Suppressor macrophage treated with lipopolysaccharide for 4 hours (primary cell): ENCODE measurements at regions not wholly inside any gene's neighbourhood (a gene's known extent, or its start where the extent isn't known, plus 50 kb on each side); places are given as distances from the start of the nearest gene placed in this dataset.
"Not testable (repeated sequence)": the region's sequence is repeated elsewhere in the genome, so short reads cannot be mapped to it uniquely, and the experiment has no call there.

Experiments
- DNase-seq: peaks from one replicate; pipeline ENCODE4 v3.0.0-alpha.2; 2020

DNA sequence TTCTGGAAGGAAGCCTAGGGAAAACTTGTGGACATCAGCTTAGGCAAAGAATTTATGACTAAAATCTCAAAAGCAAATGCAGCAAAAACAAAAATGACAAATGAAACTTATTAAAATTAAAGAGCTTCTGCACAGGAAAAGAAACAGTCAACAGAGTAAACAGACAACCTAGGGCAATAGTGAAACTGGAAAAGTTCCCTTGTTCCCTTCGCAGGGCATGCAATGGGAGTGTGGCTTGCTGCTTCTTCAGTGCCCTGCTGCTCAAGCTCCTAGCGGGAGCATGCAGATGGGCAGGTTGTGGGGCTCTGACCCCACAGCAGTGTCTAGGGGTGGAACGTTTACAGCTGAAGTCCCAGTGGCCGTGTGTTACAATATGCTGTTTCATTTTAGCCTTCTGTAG, 1797.4 kb downstream of the NCAM2 start:
- DNase-seq = no peak

DNA sequence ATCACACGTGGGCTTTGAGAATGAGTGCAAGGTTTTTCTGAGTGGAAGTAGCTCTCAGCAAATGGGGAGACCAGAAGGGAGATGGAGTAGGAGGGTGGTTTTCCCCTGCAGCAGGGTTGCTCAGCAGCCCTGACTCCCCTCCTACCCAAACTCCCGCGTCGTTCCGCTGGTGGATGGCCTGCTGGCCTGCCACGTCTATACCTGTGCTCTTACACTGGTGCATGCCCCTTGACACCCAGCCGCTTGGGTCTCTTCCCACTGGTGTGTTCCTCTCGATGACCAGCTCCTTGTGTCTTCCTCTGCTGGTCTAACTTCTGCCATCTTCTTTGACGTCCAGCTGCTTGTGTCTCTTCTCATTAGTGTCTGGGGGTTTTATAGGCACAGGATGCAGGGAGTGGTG, 1797.9 kb downstream of the NCAM2 start:
- no peak for DNase-seq

DNA sequence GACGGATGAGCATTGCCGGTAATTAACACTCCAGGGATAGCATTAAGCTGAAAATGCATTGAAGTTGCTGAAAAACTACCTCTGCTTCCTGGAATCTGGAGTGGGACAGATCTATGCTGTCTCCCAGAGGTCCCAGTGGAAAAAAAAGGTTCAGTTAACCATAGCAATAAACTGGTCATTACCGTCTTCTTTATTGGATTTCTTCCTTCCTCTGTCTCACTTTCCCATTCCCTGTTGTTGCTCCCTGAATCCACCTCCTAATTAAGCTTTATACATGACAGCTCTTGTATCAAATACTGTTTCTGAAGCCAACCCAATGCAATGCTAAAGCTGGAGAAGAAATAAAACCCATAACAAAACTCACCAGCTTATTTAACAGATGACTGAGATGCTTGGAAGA, 1805.9 kb downstream of the NCAM2 start:
- DNase-seq = no peak

DNA sequence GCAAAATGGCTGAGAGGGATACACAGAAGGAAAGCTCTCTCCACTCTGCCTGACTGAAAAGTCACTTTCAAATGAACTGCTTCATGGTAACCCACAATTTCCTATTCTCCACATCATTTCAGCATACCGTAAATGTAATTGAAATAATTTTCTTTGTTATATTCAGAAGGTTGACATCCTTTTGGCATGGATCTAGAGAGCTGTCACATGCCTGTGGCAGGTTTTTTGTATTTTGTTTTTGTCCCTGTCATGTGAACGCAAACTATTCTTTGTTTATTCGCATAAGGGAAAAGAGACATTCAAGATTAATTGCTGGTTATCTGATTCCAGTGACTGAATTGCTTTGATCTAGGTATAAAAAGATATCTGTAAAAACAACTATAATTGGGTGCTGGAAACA, 1808.1 kb downstream of the NCAM2 start:
- DNase-seq = no peak

DNA sequence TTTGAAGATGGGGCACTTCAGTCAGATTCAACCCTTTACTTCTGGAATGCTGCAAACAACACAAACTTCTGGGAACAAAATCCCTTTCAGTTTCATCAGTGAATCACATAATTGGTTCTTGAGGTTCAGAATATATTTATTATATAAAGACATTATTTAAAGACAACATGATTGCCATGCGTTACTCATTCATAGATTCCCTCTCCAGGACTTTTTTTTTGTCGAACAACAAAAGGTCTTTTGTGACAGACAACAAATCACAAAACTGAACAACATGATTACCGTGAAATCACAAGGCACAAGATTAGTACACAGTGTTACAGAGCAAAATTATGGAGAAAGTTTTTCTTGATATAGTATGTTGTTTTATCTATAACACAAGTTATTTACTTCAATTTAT, 1815.0 kb downstream of the NCAM2 start:
- DNase-seq = no peak

DNA sequence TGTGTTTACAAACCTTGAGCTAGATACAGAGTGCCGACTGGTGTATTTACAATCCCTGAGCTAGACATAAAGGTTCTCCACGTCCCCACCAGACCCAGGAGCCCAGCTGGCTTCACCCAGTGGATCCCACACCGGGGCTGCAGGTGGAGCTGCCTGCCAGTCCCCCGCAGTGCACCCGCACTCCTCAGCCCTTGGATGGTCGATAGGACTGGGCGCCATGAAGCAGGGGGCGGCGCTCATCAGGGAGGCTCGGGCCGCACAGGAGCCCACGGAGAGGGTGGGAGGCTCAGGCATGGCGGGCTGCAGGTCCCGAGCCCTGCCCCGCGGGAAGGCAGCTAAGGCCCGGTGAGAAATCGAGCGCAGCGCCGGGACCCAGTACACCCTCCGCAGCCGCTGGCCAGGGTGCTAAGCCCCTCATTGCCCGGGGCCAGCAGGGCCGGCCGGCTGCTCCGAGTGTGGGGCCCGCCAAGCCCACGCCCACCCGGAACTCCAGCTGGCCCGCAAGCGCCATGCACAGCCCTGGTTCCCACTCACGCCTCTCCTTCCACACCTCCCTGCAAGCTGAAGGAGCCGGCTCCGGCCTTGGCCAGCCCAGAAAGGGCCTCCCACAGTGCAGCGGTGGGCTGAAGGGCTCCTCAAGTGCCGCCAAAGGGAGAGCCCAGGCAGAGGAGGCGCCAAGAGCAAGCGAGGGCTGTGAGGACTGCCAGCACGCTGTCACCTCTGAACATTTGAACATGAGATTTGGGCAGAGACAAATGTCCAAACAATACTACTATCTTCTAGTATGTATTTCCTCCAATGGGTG, 1820.7 kb downstream of the NCAM2 start:
- DNase-seq = not testable (repeated sequence)

DNA sequence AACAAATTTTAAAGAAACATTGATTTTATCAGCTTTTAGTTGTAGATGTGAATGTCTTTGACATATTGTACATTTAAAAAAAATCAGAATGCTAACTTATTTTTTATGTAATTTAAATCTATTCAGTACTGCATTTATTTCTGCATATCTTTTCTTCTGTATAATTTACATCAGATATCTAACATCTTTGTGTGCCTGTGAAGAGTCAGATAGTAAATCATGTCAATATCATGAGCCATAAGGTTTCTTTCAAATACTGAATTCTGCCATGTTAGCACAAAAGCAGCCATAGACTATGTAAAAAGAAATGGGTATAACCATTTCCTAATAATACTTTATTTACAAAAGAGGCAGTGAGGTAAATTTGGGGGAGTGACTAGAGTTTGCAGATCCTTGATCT, 1829.2 kb downstream of the NCAM2 start:
- DNase-seq = no peak

DNA sequence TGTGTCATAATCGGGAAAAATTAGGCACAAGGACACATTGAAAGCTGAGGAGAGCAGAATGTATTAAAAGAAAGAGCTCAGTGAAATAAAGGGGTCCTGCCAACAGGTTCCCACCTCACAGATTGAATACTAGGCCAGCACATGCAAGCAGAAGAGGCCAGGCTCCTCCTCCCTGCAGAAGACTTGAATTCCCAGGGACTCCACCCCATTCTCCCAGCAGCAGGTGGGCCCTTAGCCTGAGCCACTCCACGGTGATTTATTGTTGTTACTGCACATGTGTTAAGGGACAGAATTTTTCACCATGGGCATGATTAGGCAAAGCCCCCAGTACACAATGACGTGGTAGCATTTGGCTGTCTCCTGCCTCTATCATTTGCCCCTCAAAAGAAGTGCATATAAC, 1844.7 kb downstream of the NCAM2 start:
- DNase-seq = no peak

DNA sequence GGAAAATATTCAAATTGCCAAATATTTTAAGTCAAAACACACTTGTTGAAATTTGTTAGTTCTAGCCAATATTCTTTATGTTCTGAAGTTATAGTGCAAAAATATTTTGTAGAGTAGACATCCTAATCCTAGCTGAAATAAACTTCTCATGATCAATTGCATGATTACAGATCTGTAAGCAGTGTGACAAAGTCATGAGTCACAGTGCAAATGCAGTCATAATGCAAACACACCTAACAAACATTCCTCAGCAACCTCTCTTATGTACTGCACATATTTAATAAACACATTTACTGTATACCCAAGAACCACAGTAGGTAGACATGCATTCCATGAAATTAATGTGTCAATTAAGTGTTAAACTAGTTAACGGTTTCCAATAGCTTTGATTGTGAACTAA, 1857.4 kb downstream of the NCAM2 start:
- DNase-seq = no peak

DNA sequence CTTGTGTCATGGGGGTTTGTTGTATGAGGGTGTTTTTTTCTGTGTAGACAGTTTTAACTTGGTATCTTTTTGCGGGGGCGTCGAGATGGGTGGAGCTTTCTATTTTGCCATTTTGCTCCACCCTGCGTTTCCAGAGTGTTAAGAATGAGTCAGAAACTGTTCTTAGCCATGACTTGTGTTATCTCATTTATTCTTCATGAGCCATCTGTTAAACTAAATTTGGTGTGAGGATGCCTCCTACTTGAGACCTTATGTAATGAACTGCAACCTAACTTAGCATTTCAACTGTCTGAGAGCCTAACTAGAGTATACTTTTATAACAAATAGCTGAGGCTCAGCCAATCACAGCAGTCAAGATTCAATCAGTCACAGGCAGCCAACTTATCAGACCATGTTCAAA, 1873.5 kb downstream of the NCAM2 start:
- DNase-seq = no peak

DNA sequence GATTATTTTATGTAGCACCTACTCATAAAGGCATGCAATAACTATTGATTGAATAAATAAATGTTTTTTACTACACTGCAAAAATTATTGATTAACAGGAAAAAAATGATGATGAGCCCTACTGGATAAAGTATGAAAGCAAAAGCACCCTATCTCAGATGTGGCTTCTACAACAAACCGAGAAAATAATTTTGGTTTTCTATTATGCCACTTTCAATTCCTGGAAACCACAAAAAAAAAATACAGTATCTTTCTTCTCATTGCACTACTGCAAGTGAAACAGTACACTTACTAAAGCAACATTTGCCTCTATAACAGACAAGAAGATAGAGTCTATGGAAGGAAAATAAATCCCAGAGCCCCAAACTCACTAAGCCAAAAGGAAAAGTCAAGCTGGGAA, 1882.4 kb downstream of the NCAM2 start:
- DNase-seq = no peak

DNA sequence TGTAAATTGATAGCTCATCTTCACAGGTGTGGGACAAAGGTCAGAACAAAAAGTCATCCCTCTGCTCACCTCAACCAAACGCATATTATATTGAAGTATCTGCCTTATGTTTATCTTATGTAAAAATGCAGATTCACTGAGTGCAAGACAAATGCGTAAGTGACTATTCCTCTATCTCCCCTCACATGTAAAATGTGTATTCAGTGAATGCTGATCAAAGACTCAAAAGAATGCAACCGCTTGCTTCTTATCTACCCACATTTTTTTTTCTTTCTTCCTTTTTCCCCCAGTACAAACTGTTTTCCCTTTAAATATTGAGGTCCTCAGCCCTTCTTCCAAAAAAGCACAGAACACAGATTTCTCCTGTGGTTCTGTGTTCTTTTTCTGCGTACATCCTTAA, 1882.9 kb downstream of the NCAM2 start:
- DNase-seq = no peak

DNA sequence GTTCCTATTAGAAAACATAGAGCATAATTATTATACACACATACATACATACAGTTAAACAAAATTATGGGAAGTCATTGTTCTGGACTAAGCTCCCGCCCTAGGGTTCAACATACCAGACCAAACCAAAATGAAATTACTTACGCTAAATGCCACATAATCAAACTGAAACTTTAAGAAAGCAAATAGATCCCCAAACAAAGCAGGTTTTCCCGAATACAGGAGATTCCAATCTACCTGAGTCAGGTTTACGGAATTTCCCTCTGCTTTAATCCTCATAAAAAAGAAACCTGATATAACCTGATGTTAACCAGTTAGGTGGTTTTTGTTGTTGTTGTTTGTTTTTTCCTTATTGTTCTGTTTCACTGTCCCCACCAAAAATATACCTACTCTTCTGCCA, 1886.9 kb downstream of the NCAM2 start:
- DNase-seq = no peak

DNA sequence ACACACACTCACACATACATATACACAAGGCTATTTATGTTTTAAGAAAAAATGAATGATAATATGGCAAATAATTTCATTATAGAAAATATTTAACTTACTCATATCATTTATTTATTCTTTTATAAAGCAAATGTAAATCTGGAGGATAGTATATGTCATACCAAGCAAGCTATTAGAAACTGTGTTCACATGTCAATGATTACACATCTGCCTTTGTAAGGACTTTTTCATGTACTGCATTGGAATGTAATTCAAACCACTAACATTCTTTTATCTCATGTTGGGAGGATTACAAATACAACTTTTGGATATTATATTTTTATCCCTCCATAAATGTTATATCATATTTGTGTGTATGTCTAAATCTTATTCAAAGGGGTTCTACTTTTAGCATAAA, 1887.4 kb downstream of the NCAM2 start:
- DNase-seq = no peak

DNA sequence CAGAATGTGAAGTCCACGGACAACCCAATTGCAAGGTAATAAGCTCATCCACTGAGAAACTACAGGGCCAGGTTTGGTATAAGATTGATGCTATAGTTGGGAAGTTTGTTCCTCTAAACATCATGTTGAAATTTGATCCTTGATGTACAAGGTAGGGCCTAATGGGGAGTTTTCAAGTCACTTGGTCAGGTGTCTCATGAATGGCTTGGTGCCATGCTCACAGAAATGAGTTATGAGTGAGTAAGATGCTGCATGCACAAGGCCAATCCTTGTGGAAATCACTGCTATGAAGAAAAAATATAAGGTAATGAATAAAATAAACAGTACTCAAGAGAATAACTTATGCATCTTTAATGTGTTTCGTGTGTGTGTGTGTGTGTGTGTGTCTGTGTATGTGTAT, 1891.2 kb downstream of the NCAM2 start:
- no peak for DNase-seq

DNA sequence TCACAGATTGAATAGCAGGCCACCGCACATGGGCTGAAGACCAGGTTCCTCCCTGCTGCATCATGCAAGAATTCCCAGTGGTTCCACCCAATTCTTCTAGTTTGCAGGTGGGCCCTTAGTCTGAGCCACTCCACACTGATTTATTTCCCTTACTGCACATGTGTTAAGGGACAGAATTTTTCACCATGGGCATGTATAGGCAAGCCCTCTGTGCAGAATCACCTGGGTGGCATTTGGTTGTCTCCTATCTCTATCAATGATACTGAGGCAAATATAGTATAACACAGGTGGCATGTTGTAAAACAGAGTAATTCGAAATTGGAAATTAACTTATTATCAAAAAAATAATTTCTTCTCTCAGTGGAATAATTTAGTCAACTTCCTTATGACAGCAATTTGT, 1892.4 kb downstream of the NCAM2 start:
- DNase-seq = no peak

DNA sequence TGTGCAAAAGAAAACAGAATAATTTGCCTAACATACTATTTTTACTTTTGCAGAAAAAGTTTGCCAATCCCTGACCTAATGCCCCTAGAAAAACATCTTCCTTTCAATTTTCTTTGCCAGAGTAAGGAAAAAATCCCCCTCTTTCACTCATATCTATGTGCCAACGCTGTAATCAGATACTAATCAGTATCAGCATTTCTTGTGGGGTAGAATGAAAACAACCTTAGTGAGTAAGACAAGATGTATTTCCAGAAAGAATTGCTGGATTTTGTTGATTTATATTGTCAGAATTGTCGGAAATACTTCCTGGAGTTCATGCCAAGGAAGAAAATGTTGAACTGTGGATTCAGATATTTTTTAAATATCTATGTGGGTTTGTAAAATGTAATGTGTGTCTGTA, 1893.8 kb downstream of the NCAM2 start:
- no peak for DNase-seq

DNA sequence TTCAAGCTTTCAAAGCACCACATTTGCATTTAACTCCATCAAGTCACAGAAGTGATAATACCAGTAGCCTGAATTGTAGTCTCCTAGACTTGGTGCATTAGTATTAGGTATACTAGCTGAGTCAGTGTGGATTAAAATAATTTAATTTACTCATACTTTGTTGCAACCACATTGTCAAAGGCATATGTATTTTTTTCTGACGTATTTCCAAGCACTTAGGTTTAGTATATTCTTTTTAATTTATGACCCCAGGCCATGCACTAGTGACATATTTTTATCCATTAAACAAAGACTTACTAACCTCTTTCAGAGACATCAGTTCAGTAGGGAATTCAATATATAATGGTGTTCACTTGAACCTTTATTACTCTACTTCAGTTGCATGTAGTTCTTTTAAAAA, 1894.5 kb downstream of the NCAM2 start:
- no peak for DNase-seq

DNA sequence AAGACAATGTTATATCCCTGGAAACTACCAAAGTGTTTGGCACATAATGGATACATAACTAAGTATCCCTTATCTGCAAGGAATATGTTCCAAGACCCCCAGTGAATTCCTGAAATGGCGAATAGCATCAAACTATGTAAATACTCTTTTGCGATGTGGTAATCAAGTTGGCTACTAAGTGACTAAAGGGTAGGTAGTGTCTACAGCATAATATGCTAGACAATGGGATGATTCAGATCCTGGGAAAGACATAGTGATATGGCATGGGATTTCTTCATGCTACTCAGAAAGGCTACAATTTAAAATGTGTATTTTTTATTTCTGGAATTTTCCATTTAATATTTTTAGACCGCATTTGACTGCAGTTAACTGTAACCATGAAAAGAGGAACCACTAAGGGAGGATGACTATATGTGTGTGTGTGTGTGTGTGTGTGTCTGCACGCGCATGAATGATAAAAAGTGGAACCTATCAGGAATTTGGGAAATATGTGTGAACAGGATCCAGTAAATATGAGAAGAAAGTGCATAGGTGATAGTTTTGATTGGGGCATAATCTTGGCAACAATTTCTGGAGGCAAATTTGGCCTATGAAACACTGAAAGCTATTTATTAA, 1899.9 kb downstream of the NCAM2 start:
- DNase-seq = peak; percentile 2

DNA sequence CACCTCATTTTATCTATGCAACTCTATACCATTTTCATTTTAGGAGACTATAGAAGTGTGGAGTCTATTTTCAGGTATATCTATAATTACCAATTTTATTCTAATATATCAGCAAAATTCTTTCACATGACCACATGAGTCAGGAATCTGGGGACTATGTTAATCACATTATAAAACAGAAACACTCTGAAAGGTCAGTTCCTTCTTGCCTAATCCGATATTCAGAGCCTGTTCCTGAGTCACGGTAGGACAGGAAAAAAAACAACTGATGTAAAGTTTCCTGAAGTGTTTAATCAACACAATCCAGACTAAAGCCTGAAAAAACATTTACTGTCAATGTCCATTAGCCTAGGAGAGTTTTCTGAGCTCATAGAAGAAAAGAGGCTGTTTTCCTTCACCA, 1902.3 kb downstream of the NCAM2 start:
- peak; percentile 28 for DNase-seq

DNA sequence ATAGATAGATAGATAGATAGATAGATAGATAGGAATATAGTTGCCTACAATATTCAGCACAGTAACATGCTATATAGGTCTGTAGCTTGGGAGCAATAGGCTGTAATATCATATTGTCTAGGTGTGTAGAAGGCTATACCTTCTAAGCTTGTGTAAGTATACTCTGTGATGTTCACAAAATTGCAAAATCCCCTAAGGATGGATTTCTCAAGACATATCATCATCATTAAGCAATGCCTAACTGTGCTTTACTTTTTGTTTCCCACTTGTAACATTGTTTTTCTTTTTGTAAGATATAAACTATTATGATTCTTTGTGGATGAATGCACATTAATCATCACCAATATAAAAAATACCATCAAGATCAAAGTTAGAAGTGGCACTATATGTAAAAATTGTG, 1905.6 kb downstream of the NCAM2 start:
- DNase-seq = no peak

DNA sequence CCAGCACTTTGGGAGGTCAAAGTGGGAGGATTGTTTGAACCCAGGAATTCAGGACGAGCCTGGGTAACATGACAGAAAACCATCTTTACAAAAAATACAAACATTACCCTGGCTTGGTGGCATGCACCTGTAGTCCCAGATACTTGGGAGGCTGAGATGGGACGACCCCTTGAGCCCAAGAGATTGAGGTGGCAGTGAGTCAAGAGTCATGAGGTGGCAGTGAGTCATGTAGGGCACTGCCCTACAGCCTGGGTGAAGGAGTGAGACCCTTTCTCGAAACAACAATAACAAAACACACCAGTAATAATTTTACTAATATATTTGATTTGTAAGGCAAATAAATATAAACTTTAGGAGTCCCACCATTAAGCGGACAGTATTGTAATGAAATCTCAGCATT, 1906.2 kb downstream of the NCAM2 start:
- no peak for DNase-seq

DNA sequence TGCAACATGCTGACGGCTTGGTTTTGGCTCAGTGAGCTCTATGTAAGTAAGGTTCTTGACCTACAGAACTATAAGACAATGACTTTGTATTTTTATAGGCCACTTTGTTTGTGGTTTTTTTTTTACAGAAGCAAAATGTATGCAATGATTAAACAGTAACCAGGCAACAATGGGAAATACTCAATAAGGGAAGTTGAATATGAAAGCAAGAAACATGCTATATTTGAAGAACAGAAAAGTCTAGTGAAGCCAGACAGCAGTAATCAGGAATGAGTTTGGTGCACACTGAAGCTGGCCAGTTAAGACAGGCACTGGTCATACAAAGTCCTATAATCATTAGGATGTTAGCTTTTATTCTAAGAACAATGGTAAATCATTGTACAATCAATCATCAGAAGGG, 1926.8 kb downstream of the NCAM2 start:
- DNase-seq = peak; percentile 0

DNA sequence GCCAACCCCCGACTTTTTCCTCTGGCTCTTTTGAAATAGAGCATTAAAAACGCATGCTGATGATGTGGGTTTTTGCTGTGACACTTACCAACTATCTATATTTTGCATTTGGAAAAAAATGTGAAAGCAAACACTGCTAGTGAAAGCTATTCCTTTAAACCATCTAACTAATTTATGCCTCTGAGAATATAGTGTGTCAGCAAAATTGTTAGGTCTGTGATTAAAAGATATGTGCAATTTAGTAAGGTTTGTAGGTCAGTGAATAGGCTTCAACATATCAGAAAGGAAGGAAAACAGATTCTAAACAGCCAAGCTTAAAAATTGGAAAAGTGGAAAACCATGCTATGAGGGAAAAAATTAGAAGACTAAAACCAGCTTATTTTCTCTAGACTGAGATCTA, 1929.3 kb downstream of the NCAM2 start:
- no peak for DNase-seq
